Epithelial cell of esophagus (primary cell): ENCODE measurements at regions not wholly inside any gene's neighbourhood (a gene's known extent, or its start where the extent isn't known, plus 50 kb on each side); places are given as distances from the start of the nearest gene placed in this dataset.

ENCODE experiments used
- DNase-seq: peaks from one replicate; pipeline ENCODE4 v3.0.0; 2010; ENCODE audit warnings: low read depth
- H3K4me3 ChIP-seq: 2 replicates; pipeline ENCODE4 v1.5.1; 2011; ENCODE audit warnings: mild to moderate bottlenecking, low read length, control low read depth
- CTCF ChIP-seq: IDR thresholded peaks from 2 replicates; pipeline ENCODE4 v1.5.1; 2011; ENCODE audit warnings: low read depth, mild to moderate bottlenecking, low read length, control low read depth, inconsistent platforms; ENCODE audit not compliant: insufficient read depth; ENCODE audit errors: missing control alignments

- DNase-seq, result no peak
- no peak overlapping the region for H3K4me3 ChIP-seq
- TF ChIP-seq CTCF, result no peak
Measured at GRCh38 chr10:89861199-89861573, 159.8 kb downstream of the KIF20B start.

GRCh38 chr10:89861584-89862301 lies 160.4 kb downstream of the KIF20B start:
- no peak for TF ChIP-seq CTCF
- H3K4me3 ChIP-seq, result no peak overlapping the region
- DNase-seq, result peak; percentile 80

GRCh38 chr10:89867964-89868363 lies 166.6 kb downstream of the KIF20B start:
- no peak overlapping the region for H3K4me3 ChIP-seq
- TF ChIP-seq CTCF, result no peak

GRCh38 chr10:89869180-89869579 lies 167.8 kb downstream of the KIF20B start:
- TF ChIP-seq CTCF, result no peak
- no peak overlapping the region for H3K4me3 ChIP-seq
- DNase-seq, result no peak

More at GRCh38 chr10:89867964-89868363, 166.6 kb downstream of the KIF20B start:
- DNase-seq, result peak; percentile 64

GRCh38 chr10:89869592-89870156 lies 168.3 kb downstream of the KIF20B start:
- no peak overlapping the region for H3K4me3 ChIP-seq
- no peak for DNase-seq
- no peak for TF ChIP-seq CTCF

GRCh38 chr10:89870936-89871335 lies 169.5 kb downstream of the KIF20B start:
- H3K4me3 ChIP-seq, result no peak overlapping the region
- no peak for DNase-seq
- TF ChIP-seq CTCF, result no peak

- no peak for TF ChIP-seq CTCF
- no peak for DNase-seq
- no peak overlapping the region for H3K4me3 ChIP-seq
Measured at GRCh38 chr10:89873055-89873454, 171.7 kb downstream of the KIF20B start.
